ENCODE measurements at regions not wholly inside any gene's neighbourhood (a gene's known extent, or its start where the extent isn't known, plus 50 kb on each side); places are given as distances from the start of the nearest gene placed in this dataset.

DNA sequence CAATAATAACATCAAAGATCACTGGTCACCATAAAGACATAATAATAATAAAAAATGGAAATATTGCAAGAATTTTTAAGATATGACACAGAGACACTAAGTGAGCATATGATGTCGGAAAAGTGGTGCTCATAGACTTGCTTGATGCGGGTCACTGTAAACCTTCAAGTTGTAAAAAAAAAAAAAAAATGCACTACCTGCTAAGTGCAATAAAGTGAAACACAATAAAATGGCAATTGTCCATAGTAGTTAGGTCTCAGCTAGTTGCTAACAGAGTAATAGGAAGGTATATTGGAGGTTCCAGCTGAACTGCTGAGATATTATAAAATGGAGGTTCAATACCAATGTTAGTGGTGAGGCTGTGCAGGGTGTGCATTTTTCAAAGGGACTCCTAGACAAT, 146.6 kb upstream of the MRPS22 start:
- no peak overlapping the region for H3K4me3 ChIP-seq
- no peaks in the 10 kb centered on the region for H3K36me3 ChIP-seq
- 87 to 91% methylated on average over 2 of the region's 2 CpGs for WGBS, 2 donors
- H3K27me3 ChIP-seq, result no peaks in the 10 kb centered on the region
- peaks cover 0 to 11% (median 9%) of the 10 kb centered on the region in 3 donors for H3K9me3 ChIP-seq
- H3K27ac ChIP-seq, result no peak overlapping the region
- DNase-seq, result no peak
- peaks cover 0 to 5% (median 0%) of the 10 kb centered on the region in 3 donors for H3K4me1 ChIP-seq
- no peak for TF ChIP-seq POLR2A (IDR thresholded peaks at IDR 0.05)
- TF ChIP-seq, protein P1, sequence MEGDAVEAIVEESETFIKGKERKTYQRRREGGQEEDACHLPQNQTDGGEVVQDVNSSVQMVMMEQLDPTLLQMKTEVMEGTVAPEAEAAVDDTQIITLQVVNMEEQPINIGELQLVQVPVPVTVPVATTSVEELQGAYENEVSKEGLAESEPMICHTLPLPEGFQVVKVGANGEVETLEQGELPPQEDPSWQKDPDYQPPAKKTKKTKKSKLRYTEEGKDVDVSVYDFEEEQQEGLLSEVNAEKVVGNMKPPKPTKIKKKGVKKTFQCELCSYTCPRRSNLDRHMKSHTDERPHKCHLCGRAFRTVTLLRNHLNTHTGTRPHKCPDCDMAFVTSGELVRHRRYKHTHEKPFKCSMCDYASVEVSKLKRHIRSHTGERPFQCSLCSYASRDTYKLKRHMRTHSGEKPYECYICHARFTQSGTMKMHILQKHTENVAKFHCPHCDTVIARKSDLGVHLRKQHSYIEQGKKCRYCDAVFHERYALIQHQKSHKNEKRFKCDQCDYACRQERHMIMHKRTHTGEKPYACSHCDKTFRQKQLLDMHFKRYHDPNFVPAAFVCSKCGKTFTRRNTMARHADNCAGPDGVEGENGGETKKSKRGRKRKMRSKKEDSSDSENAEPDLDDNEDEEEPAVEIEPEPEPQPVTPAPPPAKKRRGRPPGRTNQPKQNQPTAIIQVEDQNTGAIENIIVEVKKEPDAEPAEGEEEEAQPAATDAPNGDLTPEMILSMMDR (IDR thresholded peaks at IDR 0.05), result no peak
- intact Hi-C loops (cut with DNase I), result no loop called here

DNA sequence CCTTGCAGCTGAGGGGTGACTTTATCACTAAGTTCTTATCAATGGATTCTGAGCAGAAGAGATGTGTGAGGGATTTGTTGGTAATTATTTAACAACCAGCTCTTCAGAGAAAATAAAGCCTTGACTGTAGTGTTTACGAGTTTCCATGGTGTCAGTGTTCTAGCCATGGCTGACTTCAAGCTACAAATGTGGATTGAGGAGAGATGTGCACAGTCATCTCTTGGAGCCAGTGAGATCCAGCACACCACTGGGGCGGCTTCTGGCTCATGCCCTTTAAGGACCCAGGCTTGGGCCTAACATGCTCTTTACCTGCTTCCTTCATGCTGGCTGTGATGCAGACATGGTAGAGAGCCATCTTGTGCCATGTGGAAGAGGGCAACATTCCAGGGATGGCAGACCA, 145.6 kb upstream of the MRPS22 start:
- no peak for DNase-seq
- WGBS, 2 donors, result 86 to 94% methylated on average over 2 of the region's 2 CpGs
- H3K4me3 ChIP-seq, result no peak overlapping the region
- H3K27ac ChIP-seq, result no peak overlapping the region
- no peaks in the 10 kb centered on the region for H3K27me3 ChIP-seq
- H3K36me3 ChIP-seq, result no peaks in the 10 kb centered on the region
- H3K9me3 ChIP-seq, result peaks cover 0 to 11% (median 9%) of the 10 kb centered on the region in 3 donors
- H3K4me1 ChIP-seq, result peaks cover 0 to 5% (median 0%) of the 10 kb centered on the region in 3 donors
- TF ChIP-seq, protein P1 (IDR thresholded peaks at IDR 0.05), result no peak
- TF ChIP-seq POLR2A (IDR thresholded peaks at IDR 0.05), result no peak
- intact Hi-C loops (cut with DNase I), result no loop called here

DNA sequence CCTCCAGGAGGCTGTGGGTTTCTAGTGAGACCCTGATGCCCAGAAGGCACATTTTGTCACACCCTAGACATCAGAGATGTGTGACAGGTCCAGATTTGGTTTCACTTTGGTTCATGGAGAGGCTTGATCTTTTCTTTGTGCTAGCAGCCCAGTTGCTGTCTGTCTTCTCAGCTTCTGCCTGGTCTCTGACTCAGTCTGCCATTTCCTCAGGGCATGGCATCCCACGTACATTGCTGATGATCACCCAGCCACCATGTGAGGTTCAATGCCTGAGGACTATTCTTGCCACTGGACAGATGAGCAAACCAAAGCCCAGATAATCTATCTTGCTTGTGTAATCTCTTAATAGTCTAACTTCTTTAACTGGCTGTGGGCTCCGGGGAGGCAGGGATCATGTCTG, 144.9 kb upstream of the MRPS22 start:
- no peaks in the 10 kb centered on the region for H3K27me3 ChIP-seq
- peaks cover 0 to 11% (median 9%) of the 10 kb centered on the region in 3 donors for H3K9me3 ChIP-seq
- H3K36me3 ChIP-seq, result no peaks in the 10 kb centered on the region
- TF ChIP-seq, protein P1 (IDR thresholded peaks at IDR 0.05), result no peak
- no peak for TF ChIP-seq POLR2A (IDR thresholded peaks at IDR 0.05)
- no peak for DNase-seq
- H3K4me3 ChIP-seq, result no peak overlapping the region
- 42 to 65% methylated on average over 2 of the region's 2 CpGs for WGBS, 2 donors
- intact Hi-C loops (cut with DNase I), result no loop called here
- peaks cover 0 to 5% (median 0%) of the 10 kb centered on the region in 3 donors for H3K4me1 ChIP-seq
- H3K27ac ChIP-seq, result no peak overlapping the region

DNA sequence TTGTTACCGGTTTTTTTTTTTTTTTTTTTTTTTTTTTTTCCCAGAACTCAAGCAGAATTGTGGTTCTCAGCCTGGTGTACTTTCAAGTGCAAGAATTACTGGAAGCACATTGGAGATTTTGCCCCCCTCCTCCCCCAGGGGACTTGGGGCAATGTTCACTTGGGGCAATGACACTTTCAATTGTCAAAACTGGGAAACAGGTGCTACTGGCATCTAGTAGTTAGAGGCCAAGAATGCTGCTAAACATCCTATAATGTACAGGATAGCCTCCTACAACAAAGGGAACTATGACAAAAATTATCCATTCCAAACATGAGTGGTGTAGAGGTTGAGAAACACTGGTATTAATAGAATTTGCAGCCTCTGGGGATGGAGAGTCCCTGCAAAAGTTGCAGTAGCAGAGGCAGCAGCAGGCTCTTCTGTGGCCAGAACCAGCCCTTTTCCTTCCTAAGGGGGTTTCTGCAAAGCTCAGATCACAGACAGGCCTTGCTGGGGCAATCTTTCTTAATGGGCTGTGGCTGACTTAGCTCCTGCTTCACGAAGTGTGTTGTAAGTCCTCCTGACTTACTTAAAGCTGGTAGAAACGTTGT, 144.3 kb upstream of the MRPS22 start:
- 21 to 39% methylated on average over 3 of the region's 3 CpGs for WGBS, 2 donors
- H3K9me3 ChIP-seq, result peaks cover 0 to 11% (median 9%) of the 10 kb centered on the region in 3 donors
- H3K4me3 ChIP-seq, result no peak overlapping the region
- DNase-seq, result no peak
- H3K4me1 ChIP-seq, result peaks cover 0 to 5% (median 0%) of the 10 kb centered on the region in 3 donors
- no peak for TF ChIP-seq POLR2A (IDR thresholded peaks at IDR 0.05)
- TF ChIP-seq, protein P1 (IDR thresholded peaks at IDR 0.05), result no peak
- no peaks in the 10 kb centered on the region for H3K36me3 ChIP-seq
- H3K27ac ChIP-seq, result no peak overlapping the region
- intact Hi-C loops (cut with DNase I), result no loop called here
- no peaks in the 10 kb centered on the region for H3K27me3 ChIP-seq

DNA sequence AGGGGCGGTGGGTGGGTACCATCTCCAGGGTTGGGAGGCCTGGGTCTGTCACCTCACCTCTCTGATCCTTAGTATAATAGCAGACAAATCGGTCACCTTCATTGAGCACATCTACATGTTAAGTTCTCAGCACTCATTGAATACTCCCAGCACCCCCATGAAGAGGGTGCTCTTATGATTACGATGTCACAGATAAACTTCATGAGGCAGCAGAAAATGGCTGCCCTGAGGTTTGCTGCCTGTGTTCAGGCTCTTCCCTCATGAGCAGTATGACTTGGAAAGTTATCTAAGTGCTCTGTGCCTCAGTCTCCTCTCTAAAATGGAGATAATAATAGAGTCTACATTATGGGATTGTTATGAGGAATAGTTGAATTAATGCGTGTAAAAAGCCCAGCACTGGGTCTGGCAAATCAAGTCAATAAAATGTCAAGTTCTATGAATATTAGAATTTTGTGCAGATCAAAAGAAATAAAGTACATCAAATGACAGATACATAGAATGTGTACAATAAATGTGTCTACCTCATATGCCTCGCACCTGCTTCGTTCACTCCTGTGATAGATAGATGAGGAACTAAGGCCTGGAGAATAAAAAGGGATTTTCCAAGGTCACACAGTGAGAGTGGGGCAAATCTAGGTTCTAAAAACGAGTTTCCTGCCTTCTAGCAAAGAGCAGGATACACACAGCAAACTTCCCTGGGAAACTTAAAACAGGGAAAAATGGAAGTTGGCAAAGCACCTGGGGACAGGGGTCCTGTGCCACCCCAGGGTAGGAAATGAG, 142.2 kb upstream of the MRPS22 start:
- intact Hi-C loops (cut with DNase I), result no loop called here
- Histone ChIP-seq H3K9me3 (peaks cover 0 to under 1% (median under 1%) of the 10 kb centered on the region in 3 donors), H3K4me1 (peaks cover 0 to 5% (median 0%) of the 10 kb centered on the region in 3 donors), H3K27ac (no peak overlapping the region), H3K36me3 (no peaks in the 10 kb centered on the region), H3K27me3 (no peaks in the 10 kb centered on the region), H3K4me3 (no peak overlapping the region)
- no peak for DNase-seq
- TF ChIP-seq POLR2A (IDR thresholded peaks at IDR 0.05), result no peak
- TF ChIP-seq, protein P1 (IDR thresholded peaks at IDR 0.05), result no peak
- 81 to 85% methylated on average over 7 of the region's 7 CpGs for WGBS, 2 donors

All from esophagus squamous epithelium (tissue), 5 donors.